Left lung (tissue), 4 donors: ENCODE measurements at regions not wholly inside any gene's neighbourhood (a gene's known extent, or its start where the extent isn't known, plus 50 kb on each side); places are given as distances from the start of the nearest gene placed in this dataset.

Experiments used
- ATAC-seq: fragments of 200-7000 bp; cut with Tn5 transposase; one replicate; pipeline ENCODE4 v1.9.1; 2020; ENCODE audit warnings: moderate library complexity
- DNase-seq, 4 donors: peaks; one replicate each; pipeline ENCODE4 v3.0.0-alpha.2; 2013 to 2020
- H3K27ac ChIP-seq, 2 donors: fragments of 200-600 bp; sonication (generic) in 1 of 2; one replicate each; pipeline versions ENCODE4 v1.5.0 to v1.8.0; 2020 to 2021
- H3K27me3 ChIP-seq, 2 donors: fragments of 200-600 bp; sonication (generic) in 1 of 2; one replicate each; pipeline versions ENCODE4 v1.5.0 to v1.8.0; 2020 to 2021
- H3K36me3 ChIP-seq, 2 donors: fragments of 200-600 bp; sonication (generic) in 1 of 2; one replicate each; pipeline versions ENCODE4 v1.5.0 to v1.8.0; 2020 to 2021
- H3K4me1 ChIP-seq, 2 donors: fragments of 200-600 bp; one replicate each; pipeline ENCODE4 v1.8.0; 2021
- H3K4me3 ChIP-seq, 2 donors: fragments of 200-600 bp; sonication (generic) in 1 of 2; one replicate each; pipeline versions ENCODE4 v1.5.0 to v1.8.0; 2020 to 2021; ENCODE audit warnings: mild to moderate bottlenecking in 1 of 2
- H3K9me3 ChIP-seq, 2 donors: fragments of 200-600 bp; sonication (generic) in 1 of 2; one replicate each; pipeline versions ENCODE4 v1.5.0 to v1.8.0; 2020 to 2021
- CTCF ChIP-seq, 2 donors: fragments of 200-600 bp; sonication (generic) in 1 of 2; IDR thresholded peaks; one replicate each; pipeline versions ENCODE4 v1.5.0 to v1.8.0; 2021; ENCODE audit warnings: antibody characterized with exemption in 2 of 2
- intact Hi-C, 2 donors: fragments of 100-400 bp; cut with DNase I; formaldehyde crosslinking; loops; one replicate each; pipeline versions ENCODE4 v1.11.2 to v1.14.2; 2022
- donor health status: DM: no; HTN: yes; CAD: no.
- donor health status: DM: no; HTN: no; CAD: no.

DNA sequence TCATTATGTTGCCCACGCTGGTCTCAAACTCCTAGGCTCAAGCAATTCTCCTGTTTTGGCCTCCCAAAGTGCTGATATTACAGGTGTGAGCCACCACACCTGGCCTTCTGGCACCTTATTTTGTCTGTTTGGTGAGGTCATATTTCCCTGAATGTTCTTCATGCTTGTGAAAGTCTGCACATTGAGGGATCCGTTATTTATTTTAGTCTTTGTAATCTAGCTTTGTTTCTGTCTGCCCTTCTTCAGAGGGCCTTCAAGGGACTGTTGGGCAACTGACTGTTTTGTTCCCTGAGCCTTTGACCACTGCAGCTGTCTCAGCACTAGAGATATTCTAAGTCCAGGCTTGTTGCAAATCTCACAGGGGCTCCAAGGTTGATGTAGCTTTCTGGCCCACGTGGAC is 110.5 kb upstream of the RFC3 start:
- Histone ChIP-seq H3K27ac (no peak overlapping the region), H3K4me1 (no peaks in the 10 kb centered on the region), H3K36me3 (no peaks in the 10 kb centered on the region), H3K9me3 (peaks cover 0 to 23% of the 10 kb centered on the region in 2 donors), H3K4me3 (no peak overlapping the region), H3K27me3 (no peaks in the 10 kb centered on the region)
- DNase-seq (no peak), ATAC-seq (no peak)
- intact Hi-C loops, result no loop called here
- no peak for TF ChIP-seq CTCF (IDR thresholded peaks at IDR 0.05)

GRCh38 chr13:33710924-33711323 is 107.0 kb upstream of the RFC3 start:
- Histone ChIP-seq H3K36me3 (no peaks in the 10 kb centered on the region), H3K27ac (no peak overlapping the region), H3K4me3 (no peak overlapping the region), H3K9me3 (peaks cover 0 to 11% of the 10 kb centered on the region in 2 donors), H3K4me1 (no peaks in the 10 kb centered on the region), H3K27me3 (no peaks in the 10 kb centered on the region)
- intact Hi-C loops, result no loop called here
- DNase-seq, result no peak
- ATAC-seq, result no peak
- no peak for TF ChIP-seq CTCF (IDR thresholded peaks at IDR 0.05)

DNA sequence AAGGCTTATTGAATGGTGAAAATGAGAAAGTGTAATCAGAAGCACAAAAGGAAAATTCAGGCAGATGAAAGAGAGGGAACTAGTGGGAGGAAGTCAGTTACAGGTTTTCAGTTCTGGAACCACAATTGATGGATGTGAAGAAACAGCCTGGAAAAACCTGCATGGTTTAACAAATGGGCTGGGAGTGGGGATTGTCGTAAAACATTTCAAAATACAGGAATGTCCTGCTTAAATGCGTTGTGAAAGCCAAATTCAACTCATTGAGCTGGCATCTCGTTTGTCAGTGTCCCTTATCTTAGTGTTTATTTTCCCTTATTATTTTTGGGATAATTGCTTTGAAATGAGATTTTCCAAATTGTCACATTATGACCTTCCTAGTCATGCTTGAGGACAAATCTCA is 106.5 kb upstream of the RFC3 start:
- no peak for ATAC-seq
- Histone ChIP-seq H3K27me3 (no peaks in the 10 kb centered on the region), H3K36me3 (no peaks in the 10 kb centered on the region), H3K27ac (no peak overlapping the region), H3K9me3 (peaks cover 0 to 7% of the 10 kb centered on the region in 2 donors), H3K4me1 (no peaks in the 10 kb centered on the region), H3K4me3 (no peak overlapping the region)
- intact Hi-C loops, result no loop called here
- no peak for DNase-seq
- TF ChIP-seq CTCF (IDR thresholded peaks at IDR 0.05), result no peak

DNA sequence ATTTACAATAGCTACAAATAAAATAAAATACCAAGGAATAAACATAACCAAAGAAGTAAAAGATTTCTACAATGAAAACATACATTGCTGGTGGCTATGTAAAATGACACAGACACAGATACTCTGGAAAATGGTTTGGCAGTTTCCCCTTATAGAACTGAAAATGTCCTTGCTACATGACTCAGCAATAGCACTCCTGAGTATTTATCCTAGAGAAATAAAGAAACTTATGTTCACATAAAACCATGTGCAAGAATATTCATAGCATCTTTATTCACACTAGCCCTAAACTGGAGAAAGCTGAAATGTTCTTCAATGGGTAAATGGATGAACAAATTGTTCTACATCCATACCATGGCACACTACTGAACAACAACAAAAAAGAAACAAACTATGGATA is 100.2 kb upstream of the RFC3 start:
- intact Hi-C loops, result no loop called here
- H3K9me3 ChIP-seq, result no peaks in the 10 kb centered on the region
- H3K36me3 ChIP-seq, result no peaks in the 10 kb centered on the region
- H3K27me3 ChIP-seq, result no peaks in the 10 kb centered on the region
- no peak overlapping the region for H3K27ac ChIP-seq
- H3K4me1 ChIP-seq, result peaks cover under 1 to 3% of the 10 kb centered on the region in 2 donors
- DNase-seq (no peak), ATAC-seq (no peak)
- no peak for TF ChIP-seq CTCF (IDR thresholded peaks at IDR 0.05)
- H3K4me3 ChIP-seq, result no peak overlapping the region

DNA sequence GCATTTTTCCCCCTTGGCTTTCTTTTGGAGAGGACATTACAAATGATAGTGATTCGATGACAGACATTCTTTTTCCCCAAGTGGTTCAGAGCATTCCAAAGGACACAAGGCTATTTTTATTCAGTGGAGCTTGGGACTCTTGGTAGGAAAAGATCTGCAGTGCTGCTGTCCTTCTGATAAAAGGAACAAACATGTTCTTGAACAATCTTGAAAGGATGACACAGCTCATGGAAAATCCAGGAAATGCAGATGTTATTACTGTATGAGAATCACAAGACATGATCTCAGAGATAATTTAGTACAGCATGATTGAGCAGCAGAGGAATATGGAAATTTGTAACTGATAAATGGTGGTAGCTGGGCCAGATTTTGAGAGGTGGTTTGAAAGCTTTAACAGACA is 96.2 kb upstream of the RFC3 start:
- no peak for TF ChIP-seq CTCF (IDR thresholded peaks at IDR 0.05)
- H3K27me3 ChIP-seq, result no peaks in the 10 kb centered on the region
- H3K9me3 ChIP-seq, result no peaks in the 10 kb centered on the region
- no peak for ATAC-seq
- H3K4me3 ChIP-seq, result no peak overlapping the region
- peak overlapping the region; percentile 60 to 78 for H3K27ac ChIP-seq
- H3K4me1 ChIP-seq, result peaks cover 10 to 26% of the 10 kb centered on the region in 2 donors
- no peaks in the 10 kb centered on the region for H3K36me3 ChIP-seq
- intact Hi-C loops, result no loop called here
- DNase-seq, result no peak
